IPS-NIHi7 (cell line): ENCODE measurements at regions not wholly inside any gene's neighbourhood (a gene's known extent, or its start where the extent isn't known, plus 50 kb on each side); places are given as distances from the start of the nearest gene placed in this dataset.

Source experiments
- DNase-seq: peaks from one replicate; pipeline ENCODE4 v3.0.0; 2012; ENCODE audit warnings: mixed read lengths; ENCODE audit errors: extremely low spot score

DNA sequence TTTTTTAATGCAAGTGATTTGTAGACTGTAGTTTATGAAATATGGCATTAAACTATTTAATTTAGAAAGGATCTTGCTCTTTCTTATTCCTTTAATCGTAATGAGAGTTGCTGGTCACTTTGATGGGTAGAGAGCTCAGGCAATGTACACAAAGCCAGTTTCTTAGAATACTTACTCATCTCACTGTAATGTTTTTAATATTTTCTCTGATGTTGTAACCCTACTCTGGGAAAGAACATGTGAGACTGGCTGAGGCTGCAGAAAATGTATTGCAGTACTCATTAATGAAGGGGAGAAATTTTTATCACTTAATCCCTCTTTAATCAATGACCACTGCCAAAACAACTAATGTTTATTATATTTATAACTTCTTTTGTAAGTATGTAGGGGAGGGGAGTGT, 479.4 kb upstream of the KCNMB2 start:
- no peak for DNase-seq

DNA sequence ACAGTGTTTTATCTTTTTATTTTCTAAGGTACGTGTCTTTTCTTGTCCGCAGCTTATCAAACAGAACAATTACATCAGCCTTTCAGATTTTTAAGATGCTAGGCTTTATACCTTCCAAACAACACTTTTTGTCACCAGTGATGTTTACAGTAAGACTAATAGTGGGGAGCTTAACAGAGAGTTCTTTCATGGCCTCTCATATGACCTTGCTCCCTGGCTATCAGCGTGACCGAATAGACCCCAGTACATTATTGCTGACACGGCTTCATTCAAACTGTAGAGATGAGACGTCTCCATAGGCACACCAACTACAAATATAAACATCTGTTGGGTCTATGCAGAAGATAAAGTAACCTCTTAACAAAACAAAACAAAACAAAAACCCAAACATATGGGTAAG, 477.6 kb upstream of the KCNMB2 start:
- no peak for DNase-seq

DNA sequence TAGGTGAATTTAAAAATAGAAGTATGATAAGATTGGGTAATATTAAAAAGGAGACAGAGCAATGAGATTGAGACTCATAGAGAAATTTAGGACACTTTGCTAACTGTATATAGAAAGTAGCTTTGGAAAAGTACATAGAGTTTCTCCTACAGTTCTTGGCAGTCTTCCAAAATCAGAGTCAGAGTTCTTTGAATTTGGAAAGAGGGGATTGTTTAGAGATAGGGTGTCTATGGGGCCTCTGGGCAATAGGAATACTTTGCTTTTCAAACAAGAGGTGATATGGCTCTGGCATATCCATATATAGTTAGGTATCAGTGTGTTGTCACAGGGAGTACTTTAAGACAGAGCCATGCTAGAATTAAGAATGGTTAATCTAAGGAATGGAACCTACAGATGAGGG, 477.1 kb upstream of the KCNMB2 start:
- no peak for DNase-seq

DNA sequence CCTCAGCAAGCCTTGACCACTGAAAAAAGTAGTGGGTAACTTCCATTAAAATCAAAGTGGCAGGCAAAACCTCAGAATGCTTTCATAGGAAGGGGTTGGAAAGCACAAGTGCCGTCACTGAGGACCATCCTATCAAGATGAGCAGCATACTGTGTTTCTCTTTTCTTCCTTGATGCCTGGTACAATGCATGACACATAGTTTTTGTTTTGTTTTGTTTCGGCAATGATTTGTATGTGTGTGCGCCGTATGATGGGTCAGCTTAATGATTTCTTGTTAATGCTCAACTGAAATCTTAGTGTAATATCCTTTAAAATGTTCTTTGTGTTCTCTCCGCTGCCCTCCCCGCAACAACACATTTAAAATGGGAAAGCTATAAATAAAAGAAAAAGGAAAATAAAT, 476.4 kb upstream of the KCNMB2 start:
- DNase-seq = no peak

DNA sequence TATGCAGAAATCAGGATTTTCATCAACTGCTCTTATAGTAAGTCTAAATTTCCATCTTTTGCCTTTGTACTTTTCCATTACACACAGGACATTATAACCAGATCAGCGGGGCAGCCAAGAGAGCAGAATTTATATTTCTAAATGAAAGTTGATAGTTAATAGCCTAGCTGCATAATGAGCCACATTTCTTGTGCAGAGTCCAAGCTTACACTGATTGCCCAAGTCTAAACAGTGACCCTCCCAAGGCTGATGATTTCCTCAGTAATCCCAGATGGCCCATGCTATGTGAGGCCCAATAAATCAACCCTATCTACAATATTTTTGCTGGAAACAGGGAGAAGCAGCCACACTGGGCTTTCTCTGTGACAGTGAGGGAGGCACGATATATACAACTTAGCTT, 475.8 kb upstream of the KCNMB2 start:
- DNase-seq = no peak

DNA sequence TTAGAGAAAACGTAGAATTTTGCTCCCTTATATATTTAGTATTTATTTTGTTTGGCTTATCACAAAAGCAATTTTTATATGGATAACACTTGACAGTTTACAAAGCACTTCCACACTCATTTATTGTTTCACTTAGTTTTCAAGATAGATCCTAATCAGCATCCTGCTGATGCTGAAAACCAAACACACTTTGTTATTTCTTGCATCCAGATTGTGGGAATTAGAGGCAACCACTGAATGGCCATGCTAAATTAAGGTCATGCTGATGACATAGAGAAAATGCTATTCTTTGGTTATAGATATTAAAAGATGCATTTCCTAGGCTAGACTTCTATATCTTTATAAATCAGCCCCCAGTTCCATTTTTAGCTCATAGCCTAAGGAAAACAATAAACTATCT, 474.1 kb upstream of the KCNMB2 start:
- no peak for DNase-seq

DNA sequence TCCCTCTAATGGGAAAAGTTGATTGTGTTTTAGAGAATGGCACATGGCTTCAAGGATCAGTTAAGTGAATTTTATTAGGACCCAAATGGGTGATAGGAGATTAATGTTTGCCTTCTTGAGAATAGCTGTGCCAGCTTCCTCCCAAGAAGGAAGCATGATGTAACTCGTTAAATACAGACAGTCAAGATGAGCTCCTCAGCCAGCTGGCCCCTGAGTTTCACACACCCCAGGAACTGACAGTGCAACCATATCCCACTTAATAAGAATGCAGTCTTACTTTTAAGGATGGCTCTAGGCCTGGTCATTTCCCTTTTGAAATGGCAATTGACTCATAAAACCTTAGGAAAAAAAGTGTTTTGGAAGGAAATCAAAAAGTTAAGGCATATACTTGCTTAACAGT, 472.8 kb upstream of the KCNMB2 start:
- no peak for DNase-seq

DNA sequence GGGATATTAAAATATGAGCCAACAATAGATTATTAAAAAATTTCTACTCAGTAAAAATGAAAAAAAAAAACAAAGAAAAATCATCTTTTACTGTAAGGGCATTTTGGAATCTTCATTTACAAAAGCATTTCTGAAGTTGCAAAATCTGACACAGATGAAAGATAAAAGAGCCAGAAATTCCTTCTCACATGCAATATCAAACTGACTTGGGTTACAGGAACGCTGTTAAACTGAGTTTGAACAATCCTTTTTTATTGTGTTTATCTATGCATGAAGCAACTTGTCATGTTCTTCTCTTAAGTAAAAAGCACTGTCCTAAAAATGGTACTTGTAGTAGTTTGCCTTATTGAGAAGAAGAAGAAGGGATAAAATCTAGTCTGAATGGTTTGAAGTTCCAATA, 468.5 kb upstream of the KCNMB2 start:
- no peak for DNase-seq

DNA sequence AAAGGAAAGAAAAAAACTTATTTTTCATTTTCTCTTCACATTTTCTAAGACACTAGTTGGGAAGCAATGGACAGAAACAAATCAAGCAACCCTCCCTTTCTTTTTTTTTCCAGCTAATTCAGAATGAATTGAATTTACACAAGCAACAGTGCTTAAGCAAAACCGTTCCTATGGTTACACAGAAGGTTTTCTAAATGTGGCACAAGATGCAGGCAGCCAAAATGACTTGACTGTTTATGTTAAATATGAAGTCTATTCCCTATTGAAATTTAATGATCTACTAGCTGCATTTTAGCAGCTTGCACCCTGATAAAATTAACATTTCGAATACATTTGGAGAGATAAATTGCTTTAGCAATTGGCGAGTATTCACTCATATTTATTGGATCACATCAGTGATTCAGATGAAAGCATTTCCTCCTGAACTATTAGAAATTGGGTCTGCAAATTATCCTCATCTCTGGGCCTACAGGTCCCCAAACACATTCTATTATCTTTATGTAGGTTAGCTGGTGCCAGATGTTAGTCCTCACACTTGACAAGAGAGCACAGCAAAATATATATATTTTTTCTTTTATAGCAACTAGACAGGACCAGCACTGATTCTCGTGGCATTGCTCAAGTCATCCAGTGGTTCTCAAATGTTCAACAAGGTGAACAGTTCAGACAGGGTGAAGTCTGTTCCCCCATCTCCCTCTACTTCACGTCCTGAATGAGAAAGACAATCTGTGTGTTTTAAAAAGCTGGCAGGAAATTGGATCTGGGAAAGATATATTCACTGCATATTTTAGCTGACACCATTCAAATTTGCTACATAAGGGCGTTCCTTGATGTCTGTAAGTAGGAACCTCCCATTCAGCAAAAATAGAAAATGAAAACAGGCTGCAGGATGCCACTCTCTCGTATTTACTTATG, 463.6 kb upstream of the KCNMB2 start:
- DNase-seq = no peak

DNA sequence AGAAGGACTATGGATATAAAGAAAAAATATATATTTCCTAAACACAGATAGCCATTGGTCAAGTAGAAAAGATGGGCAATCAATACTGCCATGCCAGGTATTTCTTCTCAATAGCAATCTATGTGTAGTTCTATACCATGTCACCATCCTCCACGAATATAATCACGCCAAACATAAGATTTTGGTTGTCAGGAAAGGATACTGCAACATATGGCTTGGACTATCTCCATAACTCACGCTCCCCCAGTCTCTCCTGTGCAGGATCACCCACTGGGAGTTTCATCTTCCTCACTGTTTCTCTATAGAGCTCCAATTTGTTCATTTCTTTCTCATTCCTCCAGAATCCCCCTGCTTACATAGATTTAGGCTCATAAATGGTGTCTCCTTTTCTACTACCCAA, 462.9 kb upstream of the KCNMB2 start:
- DNase-seq = no peak

DNA sequence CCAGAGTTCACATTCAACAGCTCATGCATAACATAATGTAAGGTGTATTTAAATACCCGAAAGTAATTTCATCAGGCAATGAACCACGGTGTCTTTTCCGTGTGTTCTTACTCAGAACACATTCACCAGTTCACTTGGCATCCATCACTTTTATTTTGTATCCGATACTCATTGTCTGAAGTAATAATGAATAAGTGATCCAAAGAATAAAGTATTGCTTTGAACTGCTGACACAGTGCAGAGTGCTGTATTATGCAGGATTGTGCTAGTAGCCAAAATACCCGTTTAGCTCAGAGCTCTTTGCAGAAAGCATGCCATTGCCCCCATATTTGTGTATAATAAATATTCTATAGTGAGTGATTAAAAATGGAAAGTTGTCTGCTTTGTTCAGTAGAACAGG, 460.9 kb upstream of the KCNMB2 start:
- DNase-seq = no peak

DNA sequence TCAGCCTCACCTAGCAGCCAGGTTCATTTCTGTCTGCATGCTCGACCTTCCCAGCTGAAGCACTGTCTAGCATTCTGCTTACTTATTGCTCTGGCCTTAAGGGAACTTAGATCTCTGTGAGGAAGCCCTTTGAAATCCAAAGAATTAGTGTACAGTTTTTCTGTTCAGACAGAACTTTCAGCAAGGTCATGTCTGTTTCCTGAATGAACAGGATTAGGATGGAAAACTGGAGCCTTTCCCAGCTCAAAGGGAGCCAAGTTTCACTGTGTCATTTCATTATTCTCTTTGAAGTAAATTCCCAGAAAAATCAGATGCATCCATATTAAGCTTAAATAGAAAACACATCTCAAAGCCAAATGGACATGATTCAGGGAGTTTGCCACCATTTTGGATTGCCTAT, 457.3 kb upstream of the KCNMB2 start:
- no peak for DNase-seq

DNA sequence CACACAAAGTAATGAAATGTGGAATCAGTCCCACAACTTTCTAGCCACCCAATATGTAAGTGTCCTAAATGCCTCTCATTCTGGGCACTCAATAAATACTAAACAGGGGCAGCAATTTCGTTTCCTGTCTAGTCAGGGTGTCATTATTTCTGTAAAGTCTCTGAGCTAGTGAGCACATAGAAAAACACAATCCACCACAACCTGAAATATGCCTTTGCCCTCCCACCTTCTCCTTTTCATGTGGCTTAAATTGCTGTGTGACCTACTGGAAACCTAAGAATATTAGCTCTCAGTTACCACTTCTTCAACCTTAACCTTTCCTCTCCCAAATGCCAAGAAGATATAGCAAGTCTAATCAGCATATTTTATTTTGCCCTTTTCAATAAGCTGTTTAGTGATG, 456.3 kb upstream of the KCNMB2 start:
- no peak for DNase-seq

DNA sequence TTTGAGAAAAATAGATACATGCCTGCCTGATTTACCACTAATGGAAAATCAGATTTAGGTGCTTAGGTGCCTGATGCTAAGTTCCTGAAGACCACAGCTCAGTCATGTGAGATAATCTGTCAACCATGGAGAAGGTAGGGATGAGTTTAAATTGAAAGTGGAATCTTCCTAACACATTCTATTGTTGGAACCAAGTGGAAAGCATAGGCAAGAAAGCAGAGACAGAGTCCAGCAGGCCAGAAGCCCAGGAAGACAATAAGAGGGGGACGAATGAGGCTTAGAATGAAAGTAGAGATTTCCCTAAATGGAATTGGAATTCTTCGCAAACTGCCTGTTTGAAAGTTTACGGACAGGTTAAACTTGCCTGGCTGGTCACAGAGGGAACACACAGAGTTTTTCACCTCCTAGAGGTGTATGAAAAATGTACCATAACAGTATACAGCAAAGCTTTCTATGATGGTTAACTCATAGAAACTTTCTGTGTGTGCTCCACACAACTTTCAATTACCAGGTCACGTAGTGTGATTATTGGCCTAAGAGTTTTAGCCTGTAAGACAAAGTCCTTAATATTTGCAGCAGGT, 453.8 kb upstream of the KCNMB2 start:
- no peak for DNase-seq

DNA sequence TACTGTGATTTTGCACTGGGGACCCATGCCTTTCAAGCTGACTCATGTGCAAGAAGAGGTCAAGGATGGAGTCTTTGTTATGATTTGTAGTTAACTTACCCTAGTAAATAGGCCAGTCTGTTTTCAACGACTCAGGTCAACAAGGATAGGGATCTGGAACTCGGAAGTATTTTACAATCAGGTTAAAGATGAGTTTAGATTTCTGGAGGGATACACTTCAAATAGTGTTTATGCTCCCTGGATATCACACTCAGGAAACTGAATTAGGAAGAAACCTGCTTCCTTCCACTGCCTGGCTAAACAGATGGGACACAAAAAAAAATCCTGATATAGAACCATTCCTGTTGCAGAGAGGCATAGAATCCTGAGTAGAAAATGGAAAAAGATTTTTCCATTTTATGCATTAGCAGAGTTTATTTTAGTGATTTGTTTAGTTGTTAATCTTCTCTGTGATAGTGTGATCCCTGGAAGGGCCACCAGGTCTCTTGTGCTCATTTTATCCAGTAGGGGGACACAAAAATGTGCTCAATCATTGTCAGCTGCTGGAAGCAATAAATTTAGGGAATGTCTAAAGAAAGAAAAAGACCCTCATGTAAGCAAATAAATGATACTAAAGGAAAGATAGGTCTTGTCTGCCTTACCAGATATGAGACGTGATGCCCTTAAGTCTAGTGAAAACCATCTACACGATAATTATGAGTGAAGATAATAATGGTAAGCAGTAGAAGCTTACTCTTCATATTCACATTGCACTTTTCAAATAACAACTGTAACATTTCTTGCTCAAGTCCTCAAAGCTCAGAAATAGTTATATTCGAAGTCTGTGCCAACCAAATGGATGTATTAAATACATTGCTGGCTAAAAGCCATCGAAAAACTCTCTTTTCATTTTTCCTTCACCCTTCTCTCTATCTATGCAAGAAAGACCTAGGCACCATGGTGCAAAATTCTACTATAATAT, 452.1 kb upstream of the KCNMB2 start:
- DNase-seq = peak; percentile 54

DNA sequence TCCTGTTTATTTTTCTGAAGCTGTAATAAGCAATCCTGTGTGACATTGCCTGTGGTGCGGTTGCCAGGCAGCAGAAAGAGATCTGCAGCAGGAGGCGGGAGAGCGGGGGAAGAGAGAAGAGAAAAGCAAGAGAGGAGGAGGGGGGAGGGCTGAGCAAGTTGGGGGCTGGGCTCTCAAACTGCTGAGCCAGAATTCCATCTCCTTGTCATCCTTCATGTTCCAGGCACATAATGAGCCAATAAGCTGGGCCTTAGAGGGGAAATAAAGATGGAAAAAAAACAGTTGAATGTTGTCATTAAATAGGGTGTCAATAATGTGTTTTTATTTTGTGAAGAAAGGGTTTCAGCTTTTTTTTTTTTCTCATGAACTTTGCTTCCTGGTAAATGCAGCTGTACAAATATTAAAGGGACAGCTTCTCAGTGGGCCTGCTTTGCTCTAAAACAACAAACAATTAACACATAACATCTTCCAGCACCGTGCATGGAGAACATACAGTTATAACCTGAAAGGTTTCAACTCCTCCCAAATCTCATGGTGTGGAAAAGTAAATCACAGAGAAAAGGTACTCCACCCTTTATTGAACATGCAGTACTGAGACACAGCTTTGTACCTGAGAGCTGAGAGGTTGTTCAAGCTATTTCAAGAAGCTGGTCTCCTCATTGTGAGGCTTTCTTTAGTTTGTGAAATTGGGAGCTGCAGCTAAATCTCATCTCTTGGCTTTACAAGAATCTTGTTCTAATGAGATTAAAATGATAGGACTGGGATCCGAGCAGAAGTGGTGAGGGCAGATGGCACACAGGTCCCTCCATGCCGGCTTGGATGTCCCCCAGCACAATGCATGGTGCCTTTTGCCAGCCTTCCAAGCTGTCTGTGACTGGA, 451.1 kb upstream of the KCNMB2 start:
- DNase-seq = peak; percentile 86

DNA sequence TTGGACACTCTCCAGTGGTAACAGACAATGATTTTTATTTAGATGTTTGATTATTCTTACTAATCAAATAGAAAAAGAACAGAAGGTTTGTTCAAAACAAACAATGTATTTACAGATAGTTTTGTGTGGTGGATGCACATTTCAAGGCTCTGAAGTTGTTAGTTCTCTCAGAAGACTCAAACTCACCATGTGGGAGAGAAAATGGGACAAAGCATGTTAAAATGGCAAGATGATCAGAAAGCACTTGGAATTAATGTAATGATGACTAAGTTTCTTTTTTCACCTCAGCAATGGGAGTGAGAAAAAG, 450.5 kb upstream of the KCNMB2 start:
- DNase-seq = no peak

DNA sequence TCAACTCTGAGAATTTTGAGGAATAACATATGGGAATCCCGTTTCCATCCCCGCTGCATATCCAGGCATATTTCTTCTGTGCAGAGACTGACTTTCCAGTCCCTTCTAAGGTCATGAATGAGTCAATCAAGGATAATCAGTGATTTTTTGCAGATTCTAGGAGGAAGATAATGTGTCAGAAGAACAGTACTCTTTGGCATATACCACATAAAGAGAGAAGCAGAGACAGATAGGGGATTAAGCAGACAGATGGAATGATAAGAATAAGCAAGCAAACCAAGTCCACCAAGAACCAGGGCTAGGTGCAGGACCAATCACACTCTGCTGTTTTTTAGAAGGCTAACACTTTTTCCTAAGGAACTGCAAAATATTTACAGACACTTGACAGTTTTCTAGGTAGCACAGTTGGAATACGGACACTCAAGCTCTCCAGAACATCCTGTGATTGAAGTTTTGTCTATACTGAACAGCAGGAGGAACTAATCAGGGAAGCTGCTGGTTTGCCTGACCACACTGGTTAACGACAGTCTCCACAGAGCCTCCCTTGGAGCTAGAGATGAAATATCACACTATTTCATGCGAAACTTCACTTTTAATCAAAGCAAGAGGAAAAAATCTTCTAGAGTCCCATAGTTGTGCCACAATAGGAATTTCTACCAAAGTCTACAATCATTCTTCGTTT, 450.0 kb upstream of the KCNMB2 start:
- DNase-seq = no peak

DNA sequence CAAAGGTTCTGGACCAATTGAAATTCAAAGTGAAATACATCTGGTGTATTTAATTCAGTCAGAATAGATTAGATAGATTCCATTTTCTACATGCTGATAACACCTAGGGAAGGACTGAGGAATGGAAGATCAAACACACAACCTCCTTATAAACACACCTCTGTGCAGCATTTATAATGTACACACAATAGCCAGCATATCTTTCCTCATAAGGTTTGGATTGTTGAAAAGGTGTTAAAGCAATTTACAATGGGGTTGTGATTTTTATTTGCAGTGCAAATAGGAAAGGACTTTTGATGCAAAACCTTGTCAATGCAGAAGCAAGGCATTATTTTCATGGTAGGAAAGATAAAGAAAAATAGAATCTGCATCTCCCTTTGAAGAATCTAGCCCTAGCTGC, 448.9 kb upstream of the KCNMB2 start:
- no peak for DNase-seq

DNA sequence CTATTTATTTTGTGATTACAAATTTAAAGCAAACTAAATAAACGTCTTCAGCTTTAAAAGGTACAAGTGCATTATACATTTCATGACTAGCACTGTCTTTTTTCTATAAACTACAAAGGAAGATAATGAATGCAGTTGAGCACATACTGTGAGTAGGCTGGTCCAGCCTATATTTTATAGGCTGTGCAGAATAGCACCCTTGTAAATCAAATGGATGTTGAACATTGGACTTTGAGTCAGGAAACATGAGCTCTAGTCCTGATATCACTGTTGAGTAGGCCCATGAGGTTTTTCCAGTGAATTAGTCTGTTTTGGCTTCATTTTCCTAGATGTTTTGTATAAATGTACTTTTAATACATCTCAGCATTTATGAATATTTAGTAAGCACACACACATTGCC, 447.3 kb upstream of the KCNMB2 start:
- no peak for DNase-seq

DNA sequence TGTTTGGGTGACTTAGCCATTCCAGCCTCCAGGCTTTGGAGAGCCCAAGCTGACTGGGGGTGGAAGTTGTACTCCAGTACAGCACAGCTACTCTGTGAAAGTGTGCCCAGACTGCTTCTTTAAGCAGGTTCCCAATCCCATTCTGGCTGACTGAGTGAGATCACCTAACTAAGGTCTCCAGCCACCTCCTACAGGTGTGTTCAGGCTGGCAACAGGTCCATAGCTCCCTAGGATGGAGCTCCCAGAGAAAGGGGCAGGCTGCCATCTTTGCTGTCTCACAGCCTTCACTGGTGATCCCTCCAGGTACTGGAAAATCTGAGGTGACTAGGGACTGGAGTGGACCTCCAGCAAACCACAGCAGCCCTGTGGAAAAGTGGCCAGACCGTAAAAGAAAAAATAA, 445.3 kb upstream of the KCNMB2 start:
- DNase-seq = no peak
